PC-9 (cell line): ENCODE measurements at regions not wholly inside any gene's neighbourhood (a gene's known extent, or its start where the extent isn't known, plus 50 kb on each side); places are given as distances from the start of the nearest gene placed in this dataset.

ENCODE experiments used
- BruUV-seq: library from RNA; stranded (reverse); fragments of 400-500 nt; replicated peaks from 2 replicates; lab custom pipeline; 2021; lab: Mats Ljungman, UMichigan
- CTCF ChIA-PET: fragments of 300-600 bp; sonication (Branson Sonifier 250); formaldehyde crosslinking; loops from one replicate; lab custom pipeline; 2022; ENCODE audit warnings: antibody characterized with exemption; lab: Charles Lee
- POLR2A ChIA-PET: fragments of 300-600 bp; sonication (Branson Sonifier 250); formaldehyde crosslinking; loops from one replicate; lab custom pipeline; 2022; ENCODE audit warnings: antibody characterized with exemption; ENCODE audit not compliant: unreplicated experiment; lab: Charles Lee
- DNase-seq, 2 experiments: peaks; one replicate each; pipeline versions ENCODE4 v3.0.0 to v3.0.0-alpha.2; 2015 to 2022; ENCODE audit warnings: mixed read lengths in 1 of 2
- H2AFZ ChIP-seq: fragments of 200-600 bp; sonication (generic); 2 replicates; pipeline ENCODE4 v1.8.1; 2017; ENCODE audit warnings: antibody characterized with exemption
- H3F3A ChIP-seq: fragments of 200-600 bp; sonication (generic); 2 replicates; pipeline ENCODE4 v1.8.1; 2017; ENCODE audit warnings: antibody characterized with exemption, mild to moderate bottlenecking, low read depth; ENCODE audit not compliant: insufficient read depth
- H3K27ac ChIP-seq: fragments of 200-600 bp; sonication (generic); 2 replicates; pipeline ENCODE4 v1.6.1; 2016; ENCODE audit warnings: mixed run types
- H3K27me3 ChIP-seq: fragments of 200-600 bp; sonication (generic); 2 replicates; pipeline ENCODE4 v1.6.1; 2016; ENCODE audit warnings: low read depth, mixed run types; ENCODE audit not compliant: insufficient read depth
- H3K36me3 ChIP-seq: fragments of 200-600 bp; sonication (generic); 2 replicates; pipeline ENCODE4 v1.6.1; 2016; ENCODE audit warnings: low read depth, mixed run types
- H3K4me1 ChIP-seq: fragments of 200-600 bp; sonication (generic); replicated peaks from 2 replicates; pipeline ENCODE4 v1.6.1; 2016; ENCODE audit warnings: mixed run types; ENCODE audit not compliant: insufficient read depth
- H3K4me2 ChIP-seq: fragments of 200-600 bp; sonication (generic); 2 replicates; pipeline ENCODE4 v1.6.1; 2017; ENCODE audit warnings: mixed run types
- H3K4me3 ChIP-seq: fragments of 200-600 bp; sonication (generic); 2 replicates; pipeline ENCODE4 v1.6.1; 2016; ENCODE audit warnings: mixed run types
- H3K79me2 ChIP-seq: fragments of 200-600 bp; sonication (generic); 2 replicates; pipeline ENCODE4 v1.6.1; 2017; ENCODE audit warnings: low read depth, mixed run types
- H3K9me2 ChIP-seq: fragments of 200-600 bp; sonication (generic); 2 replicates; pipeline ENCODE4 v1.8.1; 2017; ENCODE audit warnings: mild to moderate bottlenecking; ENCODE audit not compliant: insufficient read depth
- H3K9me3 ChIP-seq: fragments of 200-600 bp; sonication (generic); 2 replicates; pipeline ENCODE4 v1.8.1; 2016; ENCODE audit warnings: low read depth; ENCODE audit not compliant: insufficient read depth
- H4K20me1 ChIP-seq: fragments of 200-600 bp; sonication (generic); 2 replicates; pipeline ENCODE4 v1.8.1; 2017; ENCODE audit not compliant: insufficient read depth
- CTCF ChIP-seq: fragments of 200-600 bp; sonication (generic); conservative IDR thresholded peaks from 2 replicates; pipeline ENCODE4 v1.6.1; 2017; ENCODE audit warnings: mixed run types, antibody characterized with exemption, mild to moderate bottlenecking, moderate library complexity
- EZH2 ChIP-seq: fragments of 200-600 bp; sonication (generic); IDR thresholded peaks from 2 replicates; pipeline ENCODE4 v1.8.0; 2017; ENCODE audit warnings: antibody characterized with exemption, low read depth
- intact Hi-C: fragments of 100-400 bp; cut with micrococcal nuclease; formaldehyde crosslinking; loops from one replicate; pipeline ENCODE4 v1.10.0; 2022; ENCODE audit not compliant: unreplicated experiment

- Histone ChIP-seq H3K36me3 (no peaks in the 10 kb centered on the region), H2AFZ (no peak overlapping the region), H3K79me2 (no peaks in the 10 kb centered on the region), H3K27ac (no peak overlapping the region), H3F3A (no peaks in the 10 kb centered on the region), H3K9me3 (no peaks in the 10 kb centered on the region), H3K4me3 (no peak overlapping the region), H3K27me3 (no peaks in the 10 kb centered on the region), H3K9me2 (no peaks in the 10 kb centered on the region), H4K20me1 (no peaks in the 10 kb centered on the region), H3K4me2 (no peak overlapping the region), H3K4me1 (no peaks in the 10 kb centered on the region)
- no TSS peak for BruUV-seq
- intact Hi-C loops, result no loop called here
- TF ChIP-seq EZH2, result no peak
- no peak for TF ChIP-seq CTCF
- CTCF ChIA-PET, result no interaction called here
- DNase-seq, result no peak
- POLR2A ChIA-PET, result no interaction called here
Observed at GRCh38 chr9:15069106-15069505, 158.9 kb upstream of the FREM1 start.

- DNase-seq, result no peak
- intact Hi-C loops, result no loop called here
- no peak overlapping the region for H3K4me2 ChIP-seq
Observed at GRCh38 chr9:15068261-15068660, 158.0 kb upstream of the FREM1 start.

GRCh38 chr9:15059003-15059402 lies 148.8 kb upstream of the FREM1 start:
- POLR2A ChIA-PET, result no interaction called here
- Histone ChIP-seq H3K4me2 (no peak overlapping the region), H3K4me1 (no peaks in the 10 kb centered on the region), H4K20me1 (no peaks in the 10 kb centered on the region), H3K9me2 (no peaks in the 10 kb centered on the region), H3K79me2 (no peaks in the 10 kb centered on the region), H3K36me3 (no peaks in the 10 kb centered on the region), H2AFZ (no peak overlapping the region), H3K27ac (no peak overlapping the region), H3F3A (no peaks in the 10 kb centered on the region), H3K9me3 (no peaks in the 10 kb centered on the region), H3K4me3 (no peak overlapping the region), H3K27me3 (no peaks in the 10 kb centered on the region)
- TF ChIP-seq CTCF, result no peak
- TF ChIP-seq EZH2, result no peak
- no TSS peak for BruUV-seq
- DNase-seq, result no peak
- CTCF ChIA-PET, result no interaction called here
- intact Hi-C loops, result no loop called here

More at GRCh38 chr9:15068261-15068660, 158.0 kb upstream of the FREM1 start:
- POLR2A ChIA-PET, result no interaction called here
- no peaks in the 10 kb centered on the region for H3F3A ChIP-seq
- no peaks in the 10 kb centered on the region for H3K9me2 ChIP-seq
- CTCF ChIA-PET, result no interaction called here
- no peaks in the 10 kb centered on the region for H3K79me2 ChIP-seq
- H3K27me3 ChIP-seq, result no peaks in the 10 kb centered on the region
- H3K27ac ChIP-seq, result no peak overlapping the region
- no peaks in the 10 kb centered on the region for H3K4me1 ChIP-seq
- TF ChIP-seq CTCF (no peak), EZH2 (no peak)
- no peaks in the 10 kb centered on the region for H3K9me3 ChIP-seq
- no peak overlapping the region for H3K4me3 ChIP-seq
- H2AFZ ChIP-seq, result no peak overlapping the region
- no TSS peak for BruUV-seq
- H4K20me1 ChIP-seq, result no peaks in the 10 kb centered on the region
- no peaks in the 10 kb centered on the region for H3K36me3 ChIP-seq
